Left ventricle myocardium inferior (tissue), 1 donor: ENCODE measurements at regions not wholly inside any gene's neighbourhood (a gene's known extent, or its start where the extent isn't known, plus 50 kb on each side); places are given as distances from the start of the nearest gene placed in this dataset.

Source experiments
- DNase-seq: peaks from one replicate; pipeline ENCODE4 v3.0.0-alpha.2; 2020
- H3K27ac ChIP-seq: fragments of 200-600 bp; replicated peaks from 2 replicates; pipeline ENCODE4 v1.8.0; 2021
- H3K27me3 ChIP-seq: fragments of 200-600 bp; 2 replicates; pipeline ENCODE4 v1.8.0; 2021; ENCODE audit warnings: low read depth
- H3K36me3 ChIP-seq: fragments of 200-600 bp; 2 replicates; pipeline ENCODE4 v1.8.0; 2021
- H3K4me1 ChIP-seq: fragments of 200-600 bp; 2 replicates; pipeline ENCODE4 v1.8.0; 2021
- H3K4me3 ChIP-seq: fragments of 200-600 bp; 2 replicates; pipeline ENCODE4 v1.8.0; 2021; ENCODE audit warnings: mild to moderate bottlenecking, moderate library complexity
- H3K9me3 ChIP-seq: fragments of 200-600 bp; replicated peaks from 2 replicates; pipeline ENCODE4 v1.8.0; 2021
- CTCF ChIP-seq: fragments of 200-600 bp; IDR thresholded peaks from 2 replicates; pipeline ENCODE4 v1.8.0; 2021; ENCODE audit warnings: antibody characterized with exemption, mild to moderate bottlenecking, borderline replicate concordance
- intact Hi-C: fragments of 100-400 bp; cut with micrococcal nuclease; formaldehyde crosslinking; loops from one replicate; pipeline ENCODE4 v1.11.0; 2022
- donor health status: DM: no; HTN: yes; CAD: no; lungs with severe emphysema.

DNA sequence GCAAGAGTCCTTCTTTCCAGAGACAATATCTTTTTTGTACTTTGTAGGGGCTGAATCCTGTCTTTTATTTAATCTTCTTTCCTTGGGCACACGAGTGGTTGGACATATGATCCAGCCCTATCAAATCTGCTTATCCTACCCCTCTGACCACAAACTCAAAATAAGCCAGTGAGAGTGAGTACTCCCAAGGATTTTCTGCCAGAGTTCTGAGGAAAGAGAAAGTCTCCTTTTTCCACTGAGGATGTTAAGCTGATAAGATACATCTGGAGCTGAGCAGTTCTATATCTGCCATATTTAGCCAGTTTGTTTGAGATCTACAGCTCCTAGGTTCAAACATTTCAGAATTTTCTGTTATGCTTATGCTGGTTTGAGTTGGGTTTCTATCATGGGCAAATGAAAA, 134.8 kb upstream of the NWD2 start:
- Histone ChIP-seq H3K4me3 (no peak overlapping the region), H3K4me1 (no peaks in the 10 kb centered on the region), H3K36me3 (no peaks in the 10 kb centered on the region), H3K27ac (no peak overlapping the region), H3K27me3 (no peaks in the 10 kb centered on the region), H3K9me3 (no peaks in the 10 kb centered on the region)
- intact Hi-C loops, result no loop called here
- no peak for TF ChIP-seq CTCF
- no peak for DNase-seq

DNA sequence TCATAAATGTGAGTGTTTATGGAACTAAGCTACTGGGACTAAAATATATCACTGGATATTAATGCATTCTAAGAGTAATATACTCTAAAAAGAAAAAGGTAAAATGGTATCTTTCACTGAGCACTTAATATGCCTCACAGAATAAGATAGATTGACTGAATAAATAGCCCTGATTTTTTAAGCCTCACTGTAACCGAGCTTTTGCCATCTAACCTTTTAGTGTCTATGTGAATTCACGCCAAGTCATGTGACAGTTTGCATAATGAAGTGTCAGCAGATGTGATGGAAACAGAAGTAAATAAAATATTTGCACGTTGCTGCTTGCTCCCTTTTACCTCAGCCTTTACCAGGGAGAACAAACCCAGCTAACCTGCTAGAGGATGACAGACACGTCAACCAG, 119.7 kb upstream of the NWD2 start:
- Histone ChIP-seq H3K27me3 (no peaks in the 10 kb centered on the region), H3K4me1 (no peaks in the 10 kb centered on the region), H3K36me3 (no peaks in the 10 kb centered on the region), H3K9me3 (peaks cover 5% of the 10 kb centered on the region), H3K27ac (no peak overlapping the region), H3K4me3 (no peak overlapping the region)
- no peak for TF ChIP-seq CTCF
- intact Hi-C loops, result no loop called here
- DNase-seq, result no peak

DNA sequence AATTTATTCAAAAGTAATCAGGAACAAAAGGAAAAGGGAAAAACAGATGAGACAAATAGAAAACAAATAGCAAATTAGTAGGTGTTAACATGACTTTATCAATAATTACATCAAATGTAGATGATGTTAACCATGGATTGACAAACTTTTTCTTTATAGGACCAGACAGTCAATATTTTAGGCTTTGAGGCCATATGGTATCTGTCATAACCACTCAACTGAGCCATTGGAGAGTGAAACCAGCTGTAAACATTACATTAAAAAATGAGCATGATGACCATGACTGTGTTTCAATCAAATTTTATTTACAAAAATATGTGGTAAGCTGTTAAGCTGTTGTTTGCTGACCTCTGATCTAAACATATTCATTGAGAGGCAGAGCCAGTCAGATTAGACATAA, 118.5 kb upstream of the NWD2 start:
- no peak for TF ChIP-seq CTCF
- H3K9me3 ChIP-seq, result peaks cover 5% of the 10 kb centered on the region
- no peak overlapping the region for H3K4me3 ChIP-seq
- no peaks in the 10 kb centered on the region for H3K27me3 ChIP-seq
- no peaks in the 10 kb centered on the region for H3K36me3 ChIP-seq
- intact Hi-C loops, result no loop called here
- H3K27ac ChIP-seq, result no peak overlapping the region
- H3K4me1 ChIP-seq, result no peaks in the 10 kb centered on the region
- DNase-seq, result no peak

GRCh38 chr4:37130465-37130864, 114.1 kb upstream of the NWD2 start:
- no peak for DNase-seq
- H3K9me3 ChIP-seq, result peaks cover 5% of the 10 kb centered on the region
- intact Hi-C loops, result no loop called here
- H3K4me1 ChIP-seq, result no peaks in the 10 kb centered on the region
- H3K27ac ChIP-seq, result no peak overlapping the region
- H3K27me3 ChIP-seq, result no peaks in the 10 kb centered on the region
- no peaks in the 10 kb centered on the region for H3K36me3 ChIP-seq
- H3K4me3 ChIP-seq, result no peak overlapping the region
- TF ChIP-seq CTCF, result no peak

GRCh38 chr4:37132351-37132974, 112.1 kb upstream of the NWD2 start:
- DNase-seq, result no peak
- no peak overlapping the region for H3K27ac ChIP-seq
- no peak overlapping the region for H3K4me3 ChIP-seq
- H3K4me1 ChIP-seq, result no peaks in the 10 kb centered on the region
- TF ChIP-seq CTCF, result no peak
- H3K36me3 ChIP-seq, result no peaks in the 10 kb centered on the region
- intact Hi-C loops, result no loop called here
- H3K9me3 ChIP-seq, result no peaks in the 10 kb centered on the region
- H3K27me3 ChIP-seq, result no peaks in the 10 kb centered on the region

DNA sequence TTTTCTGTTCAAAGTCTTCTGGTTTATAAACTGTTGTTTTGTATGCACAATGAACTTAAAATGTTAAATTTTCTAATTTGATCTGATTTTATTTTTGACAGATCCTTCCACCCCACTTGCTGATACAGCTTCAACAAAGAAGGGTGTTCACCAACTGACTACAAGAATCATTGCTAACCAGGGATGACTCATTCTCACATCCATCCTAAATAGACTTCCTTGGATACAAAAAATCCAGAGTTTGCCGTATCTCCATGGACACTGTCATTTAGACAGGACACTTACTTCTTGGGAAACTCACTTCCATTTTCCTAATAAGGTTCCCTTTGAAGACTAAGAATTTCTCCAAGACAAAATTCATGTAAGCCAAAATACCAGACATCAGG, 111.6 kb upstream of the NWD2 start:
- Histone ChIP-seq H3K9me3 (no peaks in the 10 kb centered on the region), H3K27ac (no peak overlapping the region), H3K4me3 (no peak overlapping the region), H3K27me3 (no peaks in the 10 kb centered on the region), H3K36me3 (no peaks in the 10 kb centered on the region), H3K4me1 (no peaks in the 10 kb centered on the region)
- no peak for TF ChIP-seq CTCF
- intact Hi-C loops, result no loop called here
- no peak for DNase-seq
